ENCODE measurements at regions not wholly inside any gene's neighbourhood (a gene's known extent, or its start where the extent isn't known, plus 50 kb on each side); places are given as distances from the start of the nearest gene placed in this dataset.

GRCh38 chr3:84165328-84165727 lies 793.5 kb upstream of the CADM2 start:
- Mint-ChIP-seq H3K4me3 (no peak overlapping the region), H3K27me3 (ENCODE audit: insufficient read depth) (no peaks in the 10 kb centered on the region), H3K27ac (no peak overlapping the region), H3K36me3 (ENCODE audit: low read depth) (no peaks in the 10 kb centered on the region), H3K4me1 (ENCODE audit: low read depth) (no peaks in the 10 kb centered on the region), H3K9me3 (peaks cover 31% of the 10 kb centered on the region)
- TF ChIP-seq, protein P1, sequence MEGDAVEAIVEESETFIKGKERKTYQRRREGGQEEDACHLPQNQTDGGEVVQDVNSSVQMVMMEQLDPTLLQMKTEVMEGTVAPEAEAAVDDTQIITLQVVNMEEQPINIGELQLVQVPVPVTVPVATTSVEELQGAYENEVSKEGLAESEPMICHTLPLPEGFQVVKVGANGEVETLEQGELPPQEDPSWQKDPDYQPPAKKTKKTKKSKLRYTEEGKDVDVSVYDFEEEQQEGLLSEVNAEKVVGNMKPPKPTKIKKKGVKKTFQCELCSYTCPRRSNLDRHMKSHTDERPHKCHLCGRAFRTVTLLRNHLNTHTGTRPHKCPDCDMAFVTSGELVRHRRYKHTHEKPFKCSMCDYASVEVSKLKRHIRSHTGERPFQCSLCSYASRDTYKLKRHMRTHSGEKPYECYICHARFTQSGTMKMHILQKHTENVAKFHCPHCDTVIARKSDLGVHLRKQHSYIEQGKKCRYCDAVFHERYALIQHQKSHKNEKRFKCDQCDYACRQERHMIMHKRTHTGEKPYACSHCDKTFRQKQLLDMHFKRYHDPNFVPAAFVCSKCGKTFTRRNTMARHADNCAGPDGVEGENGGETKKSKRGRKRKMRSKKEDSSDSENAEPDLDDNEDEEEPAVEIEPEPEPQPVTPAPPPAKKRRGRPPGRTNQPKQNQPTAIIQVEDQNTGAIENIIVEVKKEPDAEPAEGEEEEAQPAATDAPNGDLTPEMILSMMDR (IDR thresholded peaks at IDR 0.05) = no peak
- no peak for DNase-seq

- H3K9me3 Mint-ChIP-seq = peaks cover 18% of the 10 kb centered on the region
- H3K27ac Mint-ChIP-seq = no peak overlapping the region
- H3K4me3 Mint-ChIP-seq = no peak overlapping the region
- TF ChIP-seq, protein P1 (IDR thresholded peaks at IDR 0.05) = no peak
- H3K4me1 Mint-ChIP-seq (ENCODE audit: low read depth) = no peaks in the 10 kb centered on the region
- H3K27me3 Mint-ChIP-seq (ENCODE audit: insufficient read depth) = no peaks in the 10 kb centered on the region
- no peak for DNase-seq
- H3K36me3 Mint-ChIP-seq (ENCODE audit: low read depth) = no peaks in the 10 kb centered on the region
These were observed 783.3 kb upstream of the CADM2 start for GRCh38 chr3:84175449-84175848.

DNA sequence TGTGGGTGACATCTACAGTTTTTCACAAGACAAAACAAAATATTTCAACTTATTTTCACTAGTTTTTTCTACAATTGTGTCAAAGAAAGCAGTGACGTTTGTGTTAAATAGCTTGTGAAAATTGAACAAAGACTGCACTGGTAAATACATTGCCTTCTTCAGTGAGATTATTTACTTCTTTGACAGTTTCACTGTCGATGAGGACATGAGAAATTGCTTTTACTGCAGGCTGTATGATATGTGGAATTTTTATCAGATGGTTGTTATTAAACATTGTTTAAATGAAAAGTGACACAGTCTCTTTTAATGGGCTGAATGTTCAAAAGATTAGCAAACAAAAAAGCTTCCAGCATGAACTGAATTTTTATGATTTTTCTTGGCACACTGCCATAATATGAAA lies 773.9 kb upstream of the CADM2 start:
- Mint-ChIP-seq H3K27ac (no peak overlapping the region), H3K36me3 (ENCODE audit: low read depth) (no peaks in the 10 kb centered on the region)
- no peak for DNase-seq

GRCh38 chr3:84194029-84194428 lies 764.8 kb upstream of the CADM2 start:
- H3K27ac Mint-ChIP-seq = no peak overlapping the region

More for the DNA sequence above, 773.9 kb upstream of the CADM2 start:
- no peaks in the 10 kb centered on the region; the same call in 1 of the 2 replicates for H3K27me3 Mint-ChIP-seq (ENCODE audit: insufficient read depth)
- H3K9me3 Mint-ChIP-seq = peaks cover 12% of the 10 kb centered on the region
- TF ChIP-seq, protein P1 (IDR thresholded peaks at IDR 0.05) = no peak
- H3K4me1 Mint-ChIP-seq (ENCODE audit: low read depth) = no peaks in the 10 kb centered on the region
- H3K4me3 Mint-ChIP-seq = no peak overlapping the region

DNA sequence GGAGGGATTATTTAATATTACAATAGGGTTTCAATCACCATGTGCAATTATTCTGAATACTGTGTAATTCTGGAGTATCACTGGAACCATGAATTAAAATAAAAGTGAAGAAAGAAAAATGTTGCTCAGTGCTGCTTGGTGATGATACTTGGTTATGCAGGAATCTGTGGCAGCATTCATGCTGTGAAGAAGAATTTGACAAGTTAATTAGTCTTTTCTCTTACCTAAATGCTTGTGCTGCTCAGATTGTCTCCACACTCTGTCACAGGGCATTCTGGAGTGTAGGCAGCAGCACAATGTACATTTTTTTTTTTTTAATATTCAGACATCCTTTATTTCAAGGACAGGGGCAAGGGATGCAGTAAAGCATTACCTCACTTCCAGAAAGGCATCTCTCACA lies 749.3 kb upstream of the CADM2 start:
- H3K36me3 Mint-ChIP-seq (ENCODE audit: low read depth) = 0 out of 2 replicates have a peak, but pooled peaks cover 4% of the 10 kb centered on the region
- no peak overlapping the region for H3K4me3 Mint-ChIP-seq
- DNase-seq = no peak
- no peak overlapping the region for H3K27ac Mint-ChIP-seq
- TF ChIP-seq, protein P1 (IDR thresholded peaks at IDR 0.05) = no peak
- no peaks in the 10 kb centered on the region for H3K27me3 Mint-ChIP-seq (ENCODE audit: insufficient read depth)
- H3K4me1 Mint-ChIP-seq (ENCODE audit: low read depth) = no peaks in the 10 kb centered on the region
- peaks cover 37% of the 10 kb centered on the region for H3K9me3 Mint-ChIP-seq

More at GRCh38 chr3:84194029-84194428, 764.8 kb upstream of the CADM2 start:
- peaks cover 5% of the 10 kb centered on the region; the same call in 1 of the 2 replicates for H3K36me3 Mint-ChIP-seq (ENCODE audit: low read depth)
- no peak overlapping the region for H3K4me3 Mint-ChIP-seq
- no peaks in the 10 kb centered on the region; the same call in 1 of the 2 replicates for H3K27me3 Mint-ChIP-seq (ENCODE audit: insufficient read depth)
- TF ChIP-seq, protein P1 (IDR thresholded peaks at IDR 0.05) = no peak
- no peak for DNase-seq
- peaks cover 42% of the 10 kb centered on the region for H3K9me3 Mint-ChIP-seq
- H3K4me1 Mint-ChIP-seq (ENCODE audit: low read depth) = no peaks in the 10 kb centered on the region

DNA sequence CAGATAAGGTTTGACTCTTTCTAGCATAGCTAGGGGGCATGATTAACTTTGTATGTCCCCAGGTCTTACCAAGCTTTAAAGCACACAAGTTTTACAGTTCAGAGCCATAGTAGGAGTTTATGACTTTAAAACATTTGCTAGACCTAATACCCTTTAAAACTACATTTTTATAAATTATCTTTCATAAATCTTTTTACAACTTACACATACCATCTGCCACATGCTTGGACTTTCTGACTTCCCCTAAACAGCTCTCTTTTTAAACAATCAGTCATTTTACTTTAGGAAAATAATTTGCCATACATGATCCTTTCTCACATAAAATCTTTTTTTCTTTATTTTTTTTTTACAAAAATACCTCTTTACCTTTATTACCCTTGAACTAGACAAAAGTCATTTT lies 735.3 kb upstream of the CADM2 start:
- no peaks in the 10 kb centered on the region for H3K27me3 Mint-ChIP-seq (ENCODE audit: insufficient read depth)
- DNase-seq = no peak
- H3K4me3 Mint-ChIP-seq = no peak overlapping the region
- H3K27ac Mint-ChIP-seq = no peak overlapping the region
- TF ChIP-seq, protein P1 (IDR thresholded peaks at IDR 0.05) = no peak
- peaks cover 56% of the 10 kb centered on the region for H3K9me3 Mint-ChIP-seq
- H3K4me1 Mint-ChIP-seq (ENCODE audit: low read depth) = no peaks in the 10 kb centered on the region
- no peaks in the 10 kb centered on the region for H3K36me3 Mint-ChIP-seq (ENCODE audit: low read depth)
